ACHN (cell line): ENCODE measurements at regions not wholly inside any gene's neighbourhood (a gene's known extent, or its start where the extent isn't known, plus 50 kb on each side); places are given as distances from the start of the nearest gene placed in this dataset.
A peak's percentile ranks its signal among the peaks of the same experiment; 100 is the strongest.
"Not testable (repeated sequence)": the region's sequence is repeated elsewhere in the genome, so short reads cannot be mapped to it uniquely, and the experiment has no call there.

Experiments used
- DNase-seq: peaks from one replicate; pipeline ENCODE4 v3.0.0-alpha.2; 2015
- in situ Hi-C: cut with HindIII; loops from 2 replicates; pipeline ENCODE4 v1.10.0; 2017; ENCODE audit warnings: low sequenced_read_pairs, low pct_ligation_motif_present, low pct_unique_long_range_greater_than_20kb

GRCh38 chr10:44752451-44753441 is 158.4 kb upstream of the TMEM72 start:
- in situ Hi-C loops, result no loop called here
- DNase-seq, result peak; percentile 33

- in situ Hi-C loops, DNase-seq: not testable (repeated sequence)
These were observed 156.8 kb upstream of the TMEM72 start for GRCh38 chr10:44754355-44754754.

GRCh38 chr10:44755481-44755880 is 155.7 kb upstream of the TMEM72 start:
- in situ Hi-C loops, result no loop called here
- DNase-seq, result no peak

- DNase-seq, result no peak
- in situ Hi-C loops, result no loop called here
These were observed 154.9 kb upstream of the TMEM72 start for GRCh38 chr10:44756216-44756615.

- DNase-seq, result no peak
- in situ Hi-C loops, result no loop called here
These were observed 153.5 kb upstream of the TMEM72 start for GRCh38 chr10:44757551-44758205.

- in situ Hi-C loops, result no loop called here
- DNase-seq, result no peak
These were observed 152.0 kb upstream of the TMEM72 start for GRCh38 chr10:44759122-44759521.

GRCh38 chr10:44760513-44760912 is 150.6 kb upstream of the TMEM72 start:
- in situ Hi-C loops, result no loop called here
- DNase-seq, result no peak

GRCh38 chr10:44761076-44761475 is 150.1 kb upstream of the TMEM72 start:
- no peak for DNase-seq
- in situ Hi-C loops, result no loop called here

GRCh38 chr10:44763331-44763730 is 147.8 kb upstream of the TMEM72 start:
- in situ Hi-C loops, result no loop called here
- no peak for DNase-seq

GRCh38 chr10:44765299-44765698 is 145.8 kb upstream of the TMEM72 start:
- in situ Hi-C loops, result no loop called here

GRCh38 chr10:44766631-44767030 is 144.5 kb upstream of the TMEM72 start:
- in situ Hi-C loops, result no loop called here
- DNase-seq, result no peak

More at GRCh38 chr10:44765299-44765698, 145.8 kb upstream of the TMEM72 start:
- DNase-seq, result no peak

GRCh38 chr10:44769450-44769849 is 141.7 kb upstream of the TMEM72 start:
- DNase-seq, result no peak
- in situ Hi-C loops, result no loop called here

GRCh38 chr10:44771233-44771995 is 139.7 kb upstream of the TMEM72 start:
- no peak for DNase-seq
- in situ Hi-C loops, result no loop called here

- in situ Hi-C loops, result no loop called here
- no peak for DNase-seq
These were observed 137.6 kb upstream of the TMEM72 start for GRCh38 chr10:44773565-44773964.

- in situ Hi-C loops, result no loop called here
- DNase-seq, result no peak
These were observed 136.3 kb upstream of the TMEM72 start for GRCh38 chr10:44774676-44775401.

GRCh38 chr10:44775402-44775741 is 135.8 kb upstream of the TMEM72 start:
- in situ Hi-C loops, result no loop called here
- DNase-seq, result no peak

GRCh38 chr10:44776181-44776580 is 135.0 kb upstream of the TMEM72 start:
- in situ Hi-C loops, result no loop called here
- DNase-seq, result no peak

GRCh38 chr10:44779511-44779910 is 131.6 kb upstream of the TMEM72 start:
- in situ Hi-C loops, result no loop called here
- no peak for DNase-seq
